Gastrocnemius medialis (tissue), 4 donors: ENCODE measurements at regions not wholly inside any gene's neighbourhood (a gene's known extent, or its start where the extent isn't known, plus 50 kb on each side); places are given as distances from the start of the nearest gene placed in this dataset.

Experiments used
- POLR2A ChIP-seq, 2 donors: fragments of 450-650 bp; IDR thresholded peaks; one replicate each; pipeline ENCODE4 v1.6.1; 2017; ENCODE audit warnings: antibody characterized with exemption in 2 of 2, mild to moderate bottlenecking in 2 of 2, moderate library complexity in 2 of 2
- TF ChIP-seq, protein P1 (sequence below), 5 experiments: fragments of 450-650 bp in 3 of 5; fragments of 200-600 bp in 2 of 5; sonication (generic) in 2 of 5; IDR thresholded peaks in 4 of 5; conservative IDR thresholded peaks in 1 of 5; 1 replicate in 4 of 5; 2 replicates in 1 of 5; pipeline ENCODE4 v1.5.1; 2016 to 2019; ENCODE audit warnings: antibody characterized with exemption in 5 of 5, mild to moderate bottlenecking in 3 of 5, moderate library complexity in 3 of 5

DNA sequence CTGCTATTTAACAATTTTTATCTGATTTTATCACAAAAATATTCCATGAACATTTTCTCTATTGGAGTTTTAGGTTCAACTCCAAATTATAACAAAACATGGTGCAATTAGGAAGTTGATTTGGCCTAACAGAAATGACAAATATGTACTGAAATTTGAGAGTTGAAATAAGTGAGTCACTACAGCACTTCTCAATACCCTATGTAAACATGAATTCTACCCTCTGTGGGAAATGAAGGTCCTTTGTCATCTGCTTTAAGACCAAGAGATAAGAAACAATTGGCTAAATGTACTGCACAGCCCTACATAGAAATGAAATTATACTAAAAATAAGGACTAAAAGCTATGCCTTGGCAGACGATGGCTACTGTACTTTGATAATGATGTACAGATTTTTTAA lies 86.2 kb upstream of the BEND6 start:
- TF ChIP-seq, protein P1, sequence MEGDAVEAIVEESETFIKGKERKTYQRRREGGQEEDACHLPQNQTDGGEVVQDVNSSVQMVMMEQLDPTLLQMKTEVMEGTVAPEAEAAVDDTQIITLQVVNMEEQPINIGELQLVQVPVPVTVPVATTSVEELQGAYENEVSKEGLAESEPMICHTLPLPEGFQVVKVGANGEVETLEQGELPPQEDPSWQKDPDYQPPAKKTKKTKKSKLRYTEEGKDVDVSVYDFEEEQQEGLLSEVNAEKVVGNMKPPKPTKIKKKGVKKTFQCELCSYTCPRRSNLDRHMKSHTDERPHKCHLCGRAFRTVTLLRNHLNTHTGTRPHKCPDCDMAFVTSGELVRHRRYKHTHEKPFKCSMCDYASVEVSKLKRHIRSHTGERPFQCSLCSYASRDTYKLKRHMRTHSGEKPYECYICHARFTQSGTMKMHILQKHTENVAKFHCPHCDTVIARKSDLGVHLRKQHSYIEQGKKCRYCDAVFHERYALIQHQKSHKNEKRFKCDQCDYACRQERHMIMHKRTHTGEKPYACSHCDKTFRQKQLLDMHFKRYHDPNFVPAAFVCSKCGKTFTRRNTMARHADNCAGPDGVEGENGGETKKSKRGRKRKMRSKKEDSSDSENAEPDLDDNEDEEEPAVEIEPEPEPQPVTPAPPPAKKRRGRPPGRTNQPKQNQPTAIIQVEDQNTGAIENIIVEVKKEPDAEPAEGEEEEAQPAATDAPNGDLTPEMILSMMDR (IDR thresholded peaks at IDR 0.05 in 4 of 5, conservative IDR thresholded peaks at IDR 0.05 in 1 of 5): no peak
- no peak for TF ChIP-seq POLR2A (IDR thresholded peaks at IDR 0.05)
